Activated CD8-positive, alpha-beta T cell treated with anti-CD3 and anti-CD28 coated beads, Interleukin-2, amount 10 ng/mL, durations not matched to agents 7 days and 5 days (primary cell): ENCODE measurements at regions not wholly inside any gene's neighbourhood (a gene's known extent, or its start where the extent isn't known, plus 50 kb on each side); places are given as distances from the start of the nearest gene placed in this dataset.

Experiments
- ATAC-seq: fragments of 150-1000 bp; cut with Tn5 transposase; one replicate; pipeline ENCODE4 v1.10.0; 2021; ENCODE audit warnings: moderate library complexity
- CTCF ChIA-PET: fragments of 350-600 bp; sonication (Branson Sonifier 250); formaldehyde crosslinking; loops from one replicate; lab custom pipeline; 2021; ENCODE audit warnings: antibody characterized with exemption; lab: Charles Lee
- POLR2A ChIA-PET: fragments of 350-600 bp; sonication (Branson Sonifier 250); formaldehyde crosslinking; loops from one replicate; lab custom pipeline; 2021; ENCODE audit warnings: antibody characterized with exemption; lab: Charles Lee
- DNase-seq: peaks from one replicate; pipeline ENCODE4 v3.0.0-alpha.2; 2020
- H3K27ac Mint-ChIP-seq: one replicate; pipeline ENCODE4 v1.8.0; 2021; ENCODE audit warnings: mild to moderate bottlenecking, mixed read lengths
- H3K27me3 Mint-ChIP-seq: one replicate; pipeline ENCODE4 v1.8.0; 2021; ENCODE audit warnings: low read depth, mixed read lengths
- H3K36me3 Mint-ChIP-seq: one replicate; pipeline ENCODE4 v1.8.0; 2021; ENCODE audit warnings: low read depth, mixed read lengths
- H3K4me1 Mint-ChIP-seq: one replicate; pipeline ENCODE4 v1.8.0; 2021; ENCODE audit warnings: low read depth, mixed read lengths
- H3K4me3 Mint-ChIP-seq: one replicate; pipeline ENCODE4 v1.8.0; 2021; ENCODE audit warnings: mild to moderate bottlenecking, mixed read lengths
- H3K9me3 Mint-ChIP-seq: one replicate; pipeline ENCODE4 v1.8.0; 2022; ENCODE audit warnings: mixed read lengths; ENCODE audit not compliant: insufficient read depth

DNA sequence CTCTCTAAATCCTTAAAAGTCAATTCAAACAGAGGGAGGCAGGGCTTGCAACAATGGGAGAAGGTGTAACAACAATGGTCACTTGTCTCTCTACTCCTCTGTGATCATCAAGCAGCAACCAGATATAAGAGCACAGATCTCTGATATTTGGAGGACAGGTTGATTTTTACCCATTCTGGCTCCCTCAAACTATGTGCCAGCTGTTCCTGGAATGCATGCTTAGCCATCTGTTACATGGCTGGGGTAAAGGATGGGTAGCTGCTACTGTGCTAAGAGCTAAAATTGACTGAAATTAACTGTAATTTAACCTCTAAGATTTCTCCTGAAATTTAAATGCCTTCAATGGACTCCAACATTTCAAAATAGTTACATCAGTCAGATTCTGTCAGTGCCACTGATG is 1459.9 kb downstream of the PCDH7 start:
- Mint-ChIP-seq H3K4me1 (no peaks in the 10 kb centered on the region), H3K27ac (no peak overlapping the region), H3K36me3 (no peaks in the 10 kb centered on the region), H3K9me3 (peaks cover 18% of the 10 kb centered on the region), H3K27me3 (no peaks in the 10 kb centered on the region), H3K4me3 (no peak overlapping the region)
- POLR2A ChIA-PET = no interaction called here
- CTCF ChIA-PET = no interaction called here
- no peak for DNase-seq
- no peak for ATAC-seq

DNA sequence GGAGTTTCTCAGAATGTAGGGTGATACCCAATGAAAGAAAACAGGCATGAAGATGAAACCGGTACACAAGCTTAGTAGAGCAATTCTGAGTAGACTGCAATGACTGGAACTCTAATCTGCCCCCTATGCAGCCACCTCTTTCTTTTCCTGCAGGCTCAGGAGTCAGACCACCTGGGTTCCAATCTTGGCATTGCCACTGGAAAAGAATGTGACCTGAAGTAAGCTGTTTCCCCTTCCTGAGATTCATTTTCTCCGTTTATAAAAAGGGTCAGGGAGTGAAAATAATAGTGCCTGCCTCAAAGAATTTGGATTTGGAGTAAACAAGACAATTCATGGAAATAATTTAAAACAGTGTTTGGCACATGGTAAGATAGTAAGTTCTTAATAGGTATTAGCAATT is 1464.0 kb downstream of the PCDH7 start:
- POLR2A ChIA-PET = no interaction called here
- no peak for ATAC-seq
- no peak for DNase-seq
- peaks cover 19% of the 10 kb centered on the region for H3K9me3 Mint-ChIP-seq
- H3K4me1 Mint-ChIP-seq = no peaks in the 10 kb centered on the region
- CTCF ChIA-PET = no interaction called here
- H3K4me3 Mint-ChIP-seq = no peak overlapping the region
- no peaks in the 10 kb centered on the region for H3K27me3 Mint-ChIP-seq
- H3K27ac Mint-ChIP-seq = no peak overlapping the region
- no peaks in the 10 kb centered on the region for H3K36me3 Mint-ChIP-seq

DNA sequence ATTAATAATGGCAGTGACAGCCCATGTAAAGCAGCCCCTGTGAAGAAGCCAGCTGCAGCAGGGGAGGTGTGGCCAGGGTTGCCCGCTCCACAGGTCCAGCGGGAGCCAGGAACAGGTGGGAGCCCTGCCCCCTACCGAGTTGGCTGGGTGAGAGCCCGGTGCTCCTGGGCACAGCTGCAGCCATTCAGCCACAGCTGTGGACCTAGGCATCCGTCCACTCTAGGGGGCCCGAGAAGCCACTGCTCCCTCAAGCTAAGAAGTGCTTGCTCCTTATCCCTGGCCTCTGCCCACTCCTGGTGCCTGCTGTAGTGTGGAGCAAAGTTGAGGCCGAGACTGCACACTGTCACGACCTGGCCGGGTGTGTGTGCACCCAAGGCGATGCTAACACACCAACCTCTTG is 1469.0 kb downstream of the PCDH7 start:
- no peaks in the 10 kb centered on the region for H3K36me3 Mint-ChIP-seq
- no peaks in the 10 kb centered on the region for H3K27me3 Mint-ChIP-seq
- DNase-seq (no peak), ATAC-seq (no peak)
- H3K27ac Mint-ChIP-seq = no peak overlapping the region
- H3K4me1 Mint-ChIP-seq = no peaks in the 10 kb centered on the region
- H3K9me3 Mint-ChIP-seq = peaks cover 20% of the 10 kb centered on the region
- ChIA-PET CTCF (no interaction called here), POLR2A (no interaction called here)
- H3K4me3 Mint-ChIP-seq = no peak overlapping the region

DNA sequence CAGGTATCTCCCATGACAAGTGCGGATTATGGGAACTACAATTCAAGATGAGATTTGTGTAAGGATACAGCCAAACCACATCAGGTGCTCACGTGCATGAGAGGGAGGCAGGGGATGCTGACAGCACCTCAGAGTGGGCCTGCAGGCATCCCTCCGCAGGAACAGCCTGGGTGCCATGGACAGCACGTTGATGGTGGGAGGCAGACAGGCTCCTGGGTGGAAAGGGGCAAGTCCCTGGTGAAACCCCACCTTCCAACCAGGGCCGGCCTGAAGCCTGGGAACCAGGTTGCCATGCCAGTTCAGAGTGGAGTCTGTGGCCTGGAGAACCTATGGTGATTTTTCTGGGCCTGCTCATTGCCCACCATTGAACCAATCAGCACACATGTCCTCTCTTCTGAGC is 1469.6 kb downstream of the PCDH7 start:
- ChIA-PET CTCF (no interaction called here), POLR2A (interaction anchor here (0.6 kb wide), 1 partner anchor 141 kb away, joined by 4 read pairs; no protein-coding TSS in a partner anchor)
- no peak overlapping the region for H3K4me3 Mint-ChIP-seq
- no peak overlapping the region for H3K27ac Mint-ChIP-seq
- no peaks in the 10 kb centered on the region for H3K36me3 Mint-ChIP-seq
- peaks cover 18% of the 10 kb centered on the region for H3K9me3 Mint-ChIP-seq
- no peaks in the 10 kb centered on the region for H3K27me3 Mint-ChIP-seq
- no peak for ATAC-seq
- DNase-seq = no peak
- H3K4me1 Mint-ChIP-seq = no peaks in the 10 kb centered on the region

DNA sequence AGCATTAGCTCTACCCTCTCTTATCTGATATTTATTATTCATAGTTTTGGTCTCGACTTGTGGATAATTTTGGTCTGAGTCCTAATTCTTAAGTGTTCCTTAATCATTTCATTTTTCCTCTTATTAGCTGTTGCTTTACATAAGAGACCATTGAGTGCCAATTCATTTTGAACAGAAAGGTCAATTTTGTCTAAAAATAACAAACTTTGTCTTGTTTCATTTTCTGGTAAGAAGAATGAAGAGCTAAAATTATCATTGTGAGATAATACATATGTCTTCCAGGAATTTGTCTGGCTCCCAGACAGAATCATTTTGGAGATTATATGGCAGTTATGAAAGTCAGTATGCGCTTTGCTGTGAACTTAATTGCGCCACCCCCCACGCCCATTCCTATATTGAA is 1471.8 kb downstream of the PCDH7 start:
- Mint-ChIP-seq H3K9me3 (peaks cover 17% of the 10 kb centered on the region), H3K36me3 (no peaks in the 10 kb centered on the region), H3K4me3 (no peak overlapping the region), H3K4me1 (no peaks in the 10 kb centered on the region), H3K27ac (no peak overlapping the region), H3K27me3 (no peaks in the 10 kb centered on the region)
- DNase-seq (no peak), ATAC-seq (no peak)
- ChIA-PET POLR2A (no interaction called here), CTCF (no interaction called here)

DNA sequence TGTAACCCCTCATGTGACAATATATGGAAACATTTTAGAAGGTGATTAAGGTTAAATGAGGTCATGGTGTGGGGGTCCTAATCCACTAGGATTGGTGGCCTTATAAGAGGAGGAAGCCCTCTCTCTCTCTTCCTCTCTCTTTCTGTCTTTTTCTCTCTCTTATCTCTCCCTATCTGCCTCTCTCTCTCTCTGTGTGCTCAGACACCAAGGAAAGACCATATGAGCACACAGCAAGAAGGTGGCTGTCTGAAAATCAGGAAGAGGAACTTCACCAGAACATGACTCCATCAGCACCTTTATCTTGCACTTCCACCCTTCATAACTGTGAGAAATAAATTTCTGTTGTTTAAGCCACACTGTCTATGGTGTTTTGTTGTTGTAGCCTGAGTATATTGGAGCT is 1472.2 kb downstream of the PCDH7 start:
- Mint-ChIP-seq H3K4me3 (no peak overlapping the region), H3K4me1 (no peaks in the 10 kb centered on the region), H3K27ac (no peak overlapping the region), H3K9me3 (peaks cover 17% of the 10 kb centered on the region), H3K36me3 (no peaks in the 10 kb centered on the region), H3K27me3 (no peaks in the 10 kb centered on the region)
- no peak for DNase-seq
- no peak for ATAC-seq
- POLR2A ChIA-PET = no interaction called here
- CTCF ChIA-PET = no interaction called here

DNA sequence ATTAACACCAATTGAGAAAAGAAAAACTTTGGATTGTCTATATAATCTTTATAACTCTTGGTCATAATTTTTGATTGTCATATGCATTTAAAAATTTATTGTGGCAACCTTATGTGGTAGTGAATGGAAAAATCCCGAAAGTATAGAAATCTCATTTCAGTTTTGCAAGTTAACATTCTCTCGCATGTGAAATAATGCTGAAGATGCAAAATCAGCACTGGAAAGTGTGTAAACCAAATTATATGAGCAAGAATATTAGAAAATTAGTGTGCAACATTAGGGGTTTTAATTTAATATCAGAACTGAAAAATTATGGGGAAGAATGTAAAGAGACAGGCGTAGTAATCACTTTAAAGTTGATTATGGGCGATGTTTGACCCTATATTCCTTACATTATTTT is 1472.8 kb downstream of the PCDH7 start:
- no peak overlapping the region for H3K27ac Mint-ChIP-seq
- ATAC-seq (no peak), DNase-seq (no peak)
- no peaks in the 10 kb centered on the region for H3K36me3 Mint-ChIP-seq
- CTCF ChIA-PET = no interaction called here
- H3K4me1 Mint-ChIP-seq = no peaks in the 10 kb centered on the region
- H3K4me3 Mint-ChIP-seq = no peak overlapping the region
- peaks cover 15% of the 10 kb centered on the region for H3K9me3 Mint-ChIP-seq
- no peaks in the 10 kb centered on the region for H3K27me3 Mint-ChIP-seq
- POLR2A ChIA-PET = no interaction called here

DNA sequence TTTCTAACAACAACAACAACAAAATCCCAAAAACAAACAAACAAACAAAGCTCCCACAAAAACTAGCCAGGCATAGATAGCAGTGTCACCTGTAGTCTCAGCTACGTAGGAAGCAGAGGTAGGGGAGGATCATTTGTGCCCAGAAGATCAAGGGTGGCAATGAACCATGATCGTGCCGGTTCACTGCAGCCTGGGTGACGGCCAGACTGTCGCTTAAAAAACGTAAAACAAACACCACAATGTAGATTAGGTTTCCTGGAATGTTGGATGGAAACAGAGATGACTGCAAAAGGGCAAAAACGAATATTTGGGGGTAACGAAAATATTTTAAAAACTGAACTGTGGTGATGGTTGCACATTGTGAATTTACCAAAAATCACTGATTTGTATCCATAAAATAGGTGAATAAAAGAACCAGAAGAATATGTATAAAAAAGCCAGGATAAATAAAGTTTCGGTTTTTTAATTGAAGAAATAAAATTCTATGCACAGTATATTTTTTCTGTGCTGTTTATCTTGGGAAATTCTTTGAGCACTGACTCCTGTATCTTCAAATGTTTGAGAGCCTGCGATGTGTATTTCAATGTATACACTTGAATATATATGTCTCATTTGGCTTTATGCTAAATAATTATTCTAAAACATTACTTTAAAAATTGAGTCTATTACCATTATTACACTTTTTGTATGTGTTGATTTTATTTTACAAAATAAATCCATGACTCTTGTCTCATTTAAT is 1477.0 kb downstream of the PCDH7 start:
- H3K4me3 Mint-ChIP-seq = no peak overlapping the region
- H3K4me1 Mint-ChIP-seq = no peaks in the 10 kb centered on the region
- H3K27ac Mint-ChIP-seq = no peak overlapping the region
- no peak for ATAC-seq
- no peaks in the 10 kb centered on the region for H3K27me3 Mint-ChIP-seq
- DNase-seq = no peak
- peaks cover 14% of the 10 kb centered on the region for H3K9me3 Mint-ChIP-seq
- no peaks in the 10 kb centered on the region for H3K36me3 Mint-ChIP-seq
- ChIA-PET POLR2A (no interaction called here), CTCF (no interaction called here)

DNA sequence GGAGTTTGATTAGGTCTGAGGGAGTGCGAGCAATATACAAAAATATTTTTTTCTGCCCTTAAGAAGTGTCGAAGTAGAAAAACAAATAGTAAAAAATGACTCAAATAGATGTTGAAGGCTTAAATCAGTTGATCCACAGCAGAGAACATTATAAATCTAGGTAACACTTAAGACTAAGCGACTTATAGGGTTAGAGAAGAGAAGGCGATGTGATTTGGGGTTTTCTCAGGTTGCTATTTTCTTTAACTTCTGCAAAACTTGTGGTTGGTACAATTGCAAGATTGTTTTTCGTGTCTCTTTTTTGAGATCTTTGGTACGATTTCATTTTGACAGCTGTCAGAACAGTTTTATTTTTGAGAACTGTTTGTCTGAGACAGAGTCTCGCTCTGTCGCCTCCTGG is 1479.5 kb downstream of the PCDH7 start:
- no peaks in the 10 kb centered on the region for H3K4me1 Mint-ChIP-seq
- no peaks in the 10 kb centered on the region for H3K27me3 Mint-ChIP-seq
- H3K36me3 Mint-ChIP-seq = no peaks in the 10 kb centered on the region
- no peak overlapping the region for H3K27ac Mint-ChIP-seq
- no peak overlapping the region for H3K4me3 Mint-ChIP-seq
- ChIA-PET POLR2A (no interaction called here), CTCF (no interaction called here)
- DNase-seq (no peak), ATAC-seq (no peak)
- H3K9me3 Mint-ChIP-seq = peaks cover 19% of the 10 kb centered on the region

DNA sequence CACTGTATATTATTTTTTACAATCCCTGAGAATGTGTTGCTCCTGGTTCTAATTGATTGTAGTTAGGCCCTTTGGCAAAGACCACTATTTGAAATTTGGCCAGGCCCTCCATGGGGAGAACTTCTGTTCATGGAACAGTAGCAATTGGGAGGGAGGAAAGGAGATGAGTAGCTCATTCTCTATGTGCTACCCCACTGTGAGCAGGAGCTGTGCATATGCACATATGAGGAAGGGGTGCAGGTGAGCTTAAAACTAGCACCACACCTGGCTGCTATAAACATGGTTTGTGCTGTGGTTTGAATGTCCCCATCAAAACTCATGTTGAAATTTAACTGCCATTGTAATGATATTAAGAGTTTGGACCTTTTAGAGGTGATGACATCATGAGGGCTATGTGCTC is 1483.2 kb downstream of the PCDH7 start:
- Mint-ChIP-seq H3K4me3 (no peak overlapping the region), H3K27ac (no peak overlapping the region), H3K9me3 (peaks cover 26% of the 10 kb centered on the region), H3K27me3 (no peaks in the 10 kb centered on the region), H3K4me1 (no peaks in the 10 kb centered on the region), H3K36me3 (no peaks in the 10 kb centered on the region)
- ChIA-PET POLR2A (no interaction called here), CTCF (no interaction called here)
- ATAC-seq (no peak), DNase-seq (no peak)

DNA sequence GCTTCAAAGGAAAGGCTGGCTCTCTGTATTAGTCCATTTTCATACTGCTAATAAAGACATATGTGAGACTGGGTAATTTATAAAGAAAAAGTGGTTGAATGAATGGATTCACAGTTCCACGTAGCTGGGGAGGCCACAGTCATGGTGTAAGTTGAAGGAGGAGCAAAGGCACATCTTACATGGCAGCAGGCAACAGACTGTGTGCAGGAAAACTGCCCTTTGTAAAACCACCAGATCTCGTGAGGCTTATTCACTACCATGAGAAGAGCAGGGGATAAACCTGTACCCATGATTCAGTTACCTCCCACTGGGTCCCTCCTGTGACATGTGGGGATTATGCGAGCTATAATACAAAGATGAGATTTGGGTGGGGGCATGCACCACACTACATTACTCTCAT is 1486.6 kb downstream of the PCDH7 start:
- H3K27ac Mint-ChIP-seq = no peak overlapping the region
- POLR2A ChIA-PET = no interaction called here
- CTCF ChIA-PET = no interaction called here
- DNase-seq (no peak), ATAC-seq (no peak)
- H3K4me3 Mint-ChIP-seq = no peak overlapping the region
- no peaks in the 10 kb centered on the region for H3K27me3 Mint-ChIP-seq
- H3K36me3 Mint-ChIP-seq = no peaks in the 10 kb centered on the region
- no peaks in the 10 kb centered on the region for H3K4me1 Mint-ChIP-seq
- H3K9me3 Mint-ChIP-seq = peaks cover 42% of the 10 kb centered on the region

DNA sequence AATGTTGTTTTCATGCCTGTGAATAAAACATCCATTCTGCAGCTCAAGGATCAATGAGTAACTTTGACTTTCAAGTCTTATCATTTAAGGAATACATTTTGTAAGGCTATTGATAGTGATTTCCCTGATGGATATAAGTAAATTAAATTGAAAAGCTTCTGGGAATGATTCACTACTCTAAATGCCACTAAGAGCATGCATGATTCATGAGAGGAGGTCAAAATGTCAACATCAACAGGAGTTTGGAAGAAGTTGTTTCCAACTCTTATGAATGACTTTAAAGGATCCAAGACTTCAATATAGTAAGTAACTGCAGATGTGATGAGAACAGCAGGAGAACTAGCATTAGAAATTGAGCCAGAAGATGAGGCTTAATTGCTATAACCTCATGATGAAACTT is 1487.3 kb downstream of the PCDH7 start:
- ChIA-PET CTCF (no interaction called here), POLR2A (no interaction called here)
- Mint-ChIP-seq H3K4me3 (no peak overlapping the region), H3K4me1 (no peaks in the 10 kb centered on the region), H3K27me3 (no peaks in the 10 kb centered on the region), H3K9me3 (peaks cover 36% of the 10 kb centered on the region), H3K36me3 (no peaks in the 10 kb centered on the region), H3K27ac (no peak overlapping the region)
- no peak for DNase-seq
- ATAC-seq = no peak

DNA sequence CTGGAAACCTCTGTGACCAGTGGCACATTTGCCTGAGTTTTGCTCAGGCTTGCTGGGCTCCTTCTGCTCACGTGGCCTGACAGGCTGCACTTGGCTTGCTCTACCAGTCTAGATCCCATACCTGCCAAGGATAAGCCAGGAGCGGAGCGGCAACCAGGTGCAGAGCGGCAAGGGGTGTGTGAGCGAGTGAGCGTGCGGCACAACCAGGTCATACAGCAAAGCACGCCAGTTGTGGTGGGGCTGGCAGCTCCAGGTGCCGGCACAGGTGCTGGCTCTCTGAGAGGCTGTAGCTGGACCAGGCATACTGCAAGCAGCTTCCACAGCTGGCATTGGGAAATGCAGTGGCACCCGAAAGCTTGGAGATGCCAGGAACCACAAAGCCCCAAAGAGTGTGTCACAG is 1495.1 kb downstream of the PCDH7 start:
- CTCF ChIA-PET = no interaction called here
- H3K4me1 Mint-ChIP-seq = no peaks in the 10 kb centered on the region
- H3K27ac Mint-ChIP-seq = no peak overlapping the region
- ATAC-seq (no peak), DNase-seq (no peak)
- H3K36me3 Mint-ChIP-seq = no peaks in the 10 kb centered on the region
- H3K9me3 Mint-ChIP-seq = peaks cover 19% of the 10 kb centered on the region
- no peak overlapping the region for H3K4me3 Mint-ChIP-seq
- H3K27me3 Mint-ChIP-seq = no peaks in the 10 kb centered on the region
- POLR2A ChIA-PET = no interaction called here
